H1 (cell line): ENCODE measurements at regions not wholly inside any gene's neighbourhood (a gene's known extent, or its start where the extent isn't known, plus 50 kb on each side); places are given as distances from the start of the nearest gene placed in this dataset.

Experiments used
- CTCF ChIA-PET: fragments of 300-600 bp; sonication (Branson Sonifier 250); formaldehyde crosslinking; loops from one replicate; lab custom pipeline; 2021; ENCODE audit not compliant: partially characterized antibody; lab: Charles Lee
- POLR2A ChIA-PET: fragments of 300-600 bp; sonication (Branson Sonifier 250); formaldehyde crosslinking; loops from one replicate; lab custom pipeline; 2021; ENCODE audit warnings: inconsistent platforms; ENCODE audit not compliant: partially characterized antibody; lab: Charles Lee
- DNase-seq, 2 experiments: peaks; one replicate each; pipeline versions ENCODE4 v3.0.0 to v3.0.0-alpha.2; 2010 to 2022; ENCODE audit warnings: low spot score in 2 of 2, low read depth in 1 of 2, mixed read lengths in 1 of 2
- FAIRE-seq: peaks from 2 replicates; lab custom pipeline; 2011; peaks lifted over from hg19 to GRCh38; lab: Jason Lieb, UNC
- H2AFZ ChIP-seq: 2 replicates; pipeline ENCODE4 v1.8.1; 2012; ENCODE audit warnings: low read length, inconsistent platforms
- H2AK5ac ChIP-seq: 2 replicates; pipeline ENCODE4 v1.6.1; 2013; ENCODE audit warnings: low read depth, low read length
- H2BK120ac ChIP-seq: replicated peaks from 2 replicates; pipeline ENCODE3; 2013; ENCODE audit warnings: low read depth, low read length, inconsistent platforms
- H2BK12ac ChIP-seq: 2 replicates; pipeline ENCODE4 v1.6.1; 2013; ENCODE audit warnings: low read depth, low read length
- H2BK15ac ChIP-seq: 2 replicates; pipeline ENCODE4 v1.6.1; 2013; ENCODE audit warnings: low read length
- H2BK20ac ChIP-seq: 2 replicates; pipeline ENCODE4 v1.6.1; 2013; ENCODE audit warnings: low read length
- H2BK5ac ChIP-seq: 2 replicates; pipeline ENCODE4 v1.6.1; 2013; ENCODE audit warnings: low read depth, low read length
- H3K14ac ChIP-seq: 2 replicates; pipeline ENCODE4 v1.6.1; 2013; ENCODE audit warnings: inconsistent platforms; ENCODE audit not compliant: insufficient read length
- H3K18ac ChIP-seq: 2 replicates; pipeline ENCODE4 v1.6.1; 2013; ENCODE audit warnings: low read length; ENCODE audit errors: extremely low read depth
- H3K23ac ChIP-seq: 2 replicates; pipeline ENCODE4 v1.6.1; 2013; ENCODE audit warnings: inconsistent platforms; ENCODE audit not compliant: insufficient read length
- H3K23me2 ChIP-seq: 2 replicates; pipeline ENCODE4 v1.6.1; 2013; ENCODE audit warnings: low read depth, low read length
- H3K27ac ChIP-seq: 2 replicates; pipeline ENCODE4 v1.6.1; 2011; ENCODE audit warnings: low read depth, low read length, inconsistent platforms
- H3K27me3 ChIP-seq, 4 experiments: replicated peaks in 1 of 4; 1 replicate in 1 of 4; 2 replicates in 3 of 4; pipeline versions ENCODE4 v1.6.1 to v1.8.1; 2011 to 2013; ENCODE audit warnings: low read length in 3 of 4, mild to moderate bottlenecking in 3 of 4, inconsistent platforms in 2 of 4, mixed read lengths in 2 of 4, moderate library complexity in 1 of 4; ENCODE audit not compliant: control insufficient read depth in 3 of 4, insufficient read depth in 3 of 4; ENCODE audit errors: extremely low read depth in 1 of 4
- H3K36me3 ChIP-seq, 4 experiments: 2 replicates each; pipeline versions ENCODE4 v1.6.1 to v1.8.1; 2011 to 2013; ENCODE audit warnings: mild to moderate bottlenecking in 4 of 4, low read length in 3 of 4, moderate library complexity in 2 of 4, control low read depth in 1 of 4, inconsistent platforms in 1 of 4; ENCODE audit not compliant: insufficient read depth in 4 of 4, control insufficient read depth in 2 of 4
- H3K4ac ChIP-seq: replicated peaks from 2 replicates; pipeline ENCODE3; 2013; ENCODE audit warnings: low read length, low read depth, mixed read lengths, inconsistent platforms; ENCODE audit not compliant: insufficient read length
- H3K4me1 ChIP-seq, 4 experiments: replicated peaks in 1 of 4; 1 replicate in 1 of 4; 2 replicates in 3 of 4; pipeline versions ENCODE4 v1.6.1 to v1.8.1; 2011 to 2013; ENCODE audit warnings: low read length in 3 of 4, inconsistent platforms in 2 of 4, mixed read lengths in 1 of 4; ENCODE audit not compliant: insufficient read depth in 4 of 4, control insufficient read depth in 3 of 4
- H3K4me2 ChIP-seq, 2 experiments: 2 replicates each; pipeline versions ENCODE4 v1.6.1 to v1.8.1; 2011 to 2013; ENCODE audit warnings: low read depth in 2 of 2, low read length in 2 of 2, control low read depth in 1 of 2, inconsistent platforms in 1 of 2, mild to moderate bottlenecking in 1 of 2; ENCODE audit not compliant: insufficient read depth in 1 of 2
- H3K4me3 ChIP-seq, 4 experiments: fragments of 200-600, 300-600 bp in 1 of 4; sonication (generic), shearing (Covaris generic), sonication (Bioruptor Twin) in 1 of 4; 2 replicates each; pipeline versions ENCODE4 v1.5.1 to v1.8.1; 2011 to 2016; ENCODE audit warnings: low read length in 4 of 4, low read depth in 3 of 4, control low read depth in 2 of 4, inconsistent platforms in 2 of 4, mild to moderate bottlenecking in 2 of 4, mixed read lengths in 1 of 4, moderate library complexity in 1 of 4; ENCODE audit not compliant: insufficient read depth in 2 of 4; ENCODE audit errors: extremely low read depth in 1 of 4
- H3K56ac ChIP-seq: replicated peaks from 2 replicates; pipeline ENCODE3; 2013; ENCODE audit warnings: low read depth, mild to moderate bottlenecking, mixed read lengths, low read length, inconsistent platforms; ENCODE audit not compliant: insufficient read length
- H3K79me1 ChIP-seq: 2 replicates; pipeline ENCODE4 v1.6.1; 2013; ENCODE audit warnings: low read depth, low read length, control low read depth
- H3K79me2 ChIP-seq, 2 experiments: 2 replicates each; pipeline versions ENCODE4 v1.6.1 to v1.8.1; 2012 to 2013; ENCODE audit warnings: low read length in 2 of 2, mild to moderate bottlenecking in 2 of 2, inconsistent platforms in 1 of 2; ENCODE audit not compliant: insufficient read depth in 2 of 2, control insufficient read depth in 1 of 2
- H3K9ac ChIP-seq, 4 experiments: replicated peaks in 1 of 4; 1 replicate in 1 of 4; 2 replicates in 3 of 4; pipeline versions ENCODE4 v1.6.1 to v1.8.1; 2011 to 2013; ENCODE audit warnings: low read depth in 3 of 4, low read length in 3 of 4, control low read depth in 2 of 4, mild to moderate bottlenecking in 2 of 4, moderate library complexity in 2 of 4, inconsistent platforms in 1 of 4; ENCODE audit errors: extremely low read depth in 1 of 4
- H3K9me3 ChIP-seq, 2 experiments: 2 replicates each; pipeline versions ENCODE4 v1.6.1 to v1.8.1; 2012 to 2013; ENCODE audit warnings: mild to moderate bottlenecking in 2 of 2, moderate library complexity in 2 of 2, control low read depth in 1 of 2, inconsistent platforms in 1 of 2, low read depth in 1 of 2, low read length in 1 of 2, mixed read lengths in 1 of 2; ENCODE audit not compliant: insufficient read depth in 2 of 2
- H4K20me1 ChIP-seq, 2 experiments: replicated peaks in 1 of 2; 2 replicates each; pipeline versions ENCODE3 to v1.8.1; 2011 to 2013; ENCODE audit warnings: inconsistent platforms in 2 of 2, low read length in 2 of 2, mild to moderate bottlenecking in 1 of 2; ENCODE audit not compliant: insufficient read depth in 2 of 2, control insufficient read depth in 1 of 2
- H4K5ac ChIP-seq: 2 replicates; pipeline ENCODE4 v1.6.1; 2013; ENCODE audit warnings: low read length, low read depth, mixed read lengths, inconsistent platforms; ENCODE audit not compliant: insufficient read length
- H4K8ac ChIP-seq: 2 replicates; pipeline ENCODE4 v1.8.0; 2013; ENCODE audit warnings: mild to moderate bottlenecking, moderate library complexity, low read length, inconsistent platforms; ENCODE audit not compliant: insufficient read depth; ENCODE audit errors: extremely low read depth
- H4K91ac ChIP-seq: replicated peaks from 2 replicates; pipeline ENCODE3; 2013; ENCODE audit warnings: low read length, mixed read lengths, inconsistent platforms; ENCODE audit not compliant: insufficient read length
- BRCA1 ChIP-seq: IDR thresholded peaks from 2 replicates; pipeline ENCODE4 v1.6.1; 2012; ENCODE audit warnings: low read depth, low read length, improper control_type of control experiment
- CTBP2 ChIP-seq: IDR thresholded peaks from 2 replicates; pipeline ENCODE4 v1.7.0; 2011; ENCODE audit warnings: borderline replicate concordance, mild to moderate bottlenecking, moderate library complexity, mixed read lengths, low read length; ENCODE audit not compliant: insufficient read depth, insufficient read length
- E2F6 ChIP-seq: IDR thresholded peaks from 2 replicates; pipeline ENCODE4 v1.6.1; 2012; ENCODE audit warnings: inconsistent platforms
- EP300 ChIP-seq, 2 experiments: IDR thresholded peaks; 1 replicate in 1 of 2; 2 replicates in 1 of 2; pipeline ENCODE4 v1.6.1; 2011 to 2012; ENCODE audit warnings: low read depth in 2 of 2, low read length in 2 of 2, mild to moderate bottlenecking in 2 of 2, borderline replicate concordance in 1 of 2, inconsistent platforms in 1 of 2, moderate library complexity in 1 of 2
- KDM1A ChIP-seq: fragments of 200-600, 300-600 bp; sonication (generic); IDR thresholded peaks from 2 replicates; pipeline ENCODE4 v1.7.1; 2016; ENCODE audit warnings: mild to moderate bottlenecking, low read length, borderline replicate concordance
- KDM4A ChIP-seq: IDR thresholded peaks from one replicate; pipeline ENCODE4 v1.7.1; 2012; ENCODE audit warnings: low read depth, mild to moderate bottlenecking, moderate library complexity, low read length, inconsistent platforms; ENCODE audit not compliant: severe bottlenecking
- PHF8 ChIP-seq: fragments of 200-600 bp; sonication (generic); conservative IDR thresholded peaks from 2 replicates; pipeline ENCODE4 v1.7.1; 2012; ENCODE audit warnings: low read depth, mild to moderate bottlenecking, inconsistent platforms, low read length, moderate library complexity
- RAD21 ChIP-seq, 2 experiments: IDR thresholded peaks in 1 of 2; conservative IDR thresholded peaks in 1 of 2; 2 replicates each; pipeline ENCODE4 v1.6.1; 2011; ENCODE audit warnings: low read depth in 2 of 2, low read length in 2 of 2, improper control_type of control experiment in 1 of 2, inconsistent platforms in 1 of 2, mild to moderate bottlenecking in 1 of 2, moderate library complexity in 1 of 2
- SP2 ChIP-seq: IDR thresholded peaks from 2 replicates; pipeline ENCODE4 v1.6.1; 2012; ENCODE audit warnings: mild to moderate bottlenecking, low read length, inconsistent platforms
- SRF ChIP-seq: IDR thresholded peaks from 2 replicates; pipeline ENCODE4 v1.6.1; 2011; ENCODE audit warnings: mild to moderate bottlenecking, low read depth, low read length, moderate library complexity
- TEAD4 ChIP-seq: IDR thresholded peaks from 2 replicates; pipeline ENCODE4 v1.6.1; 2012; ENCODE audit warnings: low read depth, low read length, inconsistent platforms, mixed read lengths
- WGBS, 2 experiments: shearing (Covaris generic) in 1 of 2; methylation state at CpG; one replicate each; pipeline versions ENCODE4 v1.1.6 to v1.1.7; 2013 to 2015; ENCODE audit warnings: low lambda C conversion rate in 2 of 2, mixed read lengths in 2 of 2, inconsistent platforms in 1 of 2, low coverage in 1 of 2, missing lambda C conversion rate in 1 of 2; ENCODE audit not compliant: insufficient replicate concordance in 2 of 2, insufficient coverage in 1 of 2, insufficient read length in 1 of 2; ENCODE audit errors: extremely low coverage in 1 of 2, missing lambda C conversion rate in 1 of 2; 5-methylcytosine and 5-hydroxymethylcytosine counted together

- no peak for FAIRE-seq
- no peak overlapping the region for H4K8ac ChIP-seq
- no peak overlapping the region for H3K4me2 ChIP-seq
- TF ChIP-seq SP2 (no peak), PHF8 (no peak), RAD21 (IDR thresholded peaks at IDR 0.05 in 1 of 2, conservative IDR thresholded peaks at IDR 0.05 in 1 of 2; ENCODE audit: low read depth in 2 of 2, low read length in 2 of 2) (no peak), CTBP2 (no peak), KDM1A (no peak), SRF (no peak), E2F6 (no peak), EP300 (IDR thresholded peaks at IDR 0.05; ENCODE audit: borderline replicate concordance in 1 of 2, low read depth in 2 of 2, low read length in 2 of 2) (no peak), KDM4A (no peak), BRCA1 (no peak), TEAD4 (no peak)
- H2AFZ ChIP-seq = no peak overlapping the region
- no peak overlapping the region for H2BK12ac ChIP-seq
- H2AK5ac ChIP-seq = no peak overlapping the region
- no peak overlapping the region for H3K4me3 ChIP-seq
- peaks cover 6 to 9% of the 10 kb centered on the region in 2 experiments; a peak in 2 of 4 replicates for H3K9me3 ChIP-seq
- H3K4ac ChIP-seq = no peak overlapping the region
- H2BK20ac ChIP-seq = no peak overlapping the region
- H3K4me1 ChIP-seq = no peaks in the 10 kb centered on the region
- no peak overlapping the region for H3K23ac ChIP-seq
- ChIA-PET CTCF (interaction anchor here (0.6 to 4.0 kb wide), 9 partner anchors 10 to 266 kb away, joined by 3 to 31 read pairs (median 3); no protein-coding TSS in a partner anchor), POLR2A (interaction anchor here (1.1 kb wide), 1 partner anchor 42 kb away, joined by 3 read pairs; no protein-coding TSS in a partner anchor)
- no peak overlapping the region for H3K18ac ChIP-seq
- H2BK5ac ChIP-seq = no peak overlapping the region
- WGBS, 2 experiments = 88% methylated on average over 3 of the region's 3 CpGs; no CpG with 5 or more reads in 1 of the 2 experiments
- no peak overlapping the region for H3K14ac ChIP-seq
- no peak overlapping the region for H2BK120ac ChIP-seq
- no peaks in the 10 kb centered on the region for H3K79me2 ChIP-seq
- H3K9ac ChIP-seq = no peak overlapping the region
- no peak overlapping the region for H4K91ac ChIP-seq
- DNase-seq = no peak
- H4K5ac ChIP-seq = no peak overlapping the region
- H3K36me3 ChIP-seq = no peaks in the 10 kb centered on the region
- H3K79me1 ChIP-seq = no peaks in the 10 kb centered on the region
- H3K27me3 ChIP-seq = no peaks in the 10 kb centered on the region
- no peak overlapping the region for H2BK15ac ChIP-seq
- no peaks in the 10 kb centered on the region for H4K20me1 ChIP-seq
- no peaks in the 10 kb centered on the region for H3K23me2 ChIP-seq
- no peak overlapping the region for H3K27ac ChIP-seq
- no peak overlapping the region for H3K56ac ChIP-seq
Measured at GRCh38 chr10:91566115-91566514, 66.8 kb downstream of the PPP1R3C start.
